SK-N-SH (cell line): ENCODE measurements at regions not wholly inside any gene's neighbourhood (a gene's known extent, or its start where the extent isn't known, plus 50 kb on each side); places are given as distances from the start of the nearest gene placed in this dataset.

Experiments
- CHD2 ChIP-seq: fragments of 150-350 bp; IDR thresholded peaks from 2 replicates; pipeline ENCODE4 v1.6.1; 2018; ENCODE audit warnings: low read length; ENCODE audit not compliant: partially characterized antibody
- CTCF ChIP-seq: fragments of 200-600 bp; sonication (generic); IDR thresholded peaks from 2 replicates; pipeline ENCODE4 v1.6.1; 2017; ENCODE audit warnings: antibody characterized with exemption, mild to moderate bottlenecking, moderate library complexity
- EZH2phosphoT487 ChIP-seq: fragments of 200-600 bp; sonication (generic); IDR thresholded peaks from 2 replicates; pipeline ENCODE4 v1.6.1; 2017; ENCODE audit warnings: low read depth, mixed run types, mild to moderate bottlenecking, antibody characterized with exemption, moderate library complexity, borderline replicate concordance
- RAD21 ChIP-seq: IDR thresholded peaks from 2 replicates; pipeline ENCODE4 v1.6.1; 2012; ENCODE audit warnings: mild to moderate bottlenecking, low read length
- RCOR1 ChIP-seq: fragments of 150-350 bp; IDR thresholded peaks from 2 replicates; pipeline ENCODE4 v1.6.1; 2017; ENCODE audit warnings: antibody characterized with exemption, low read length
- REST ChIP-seq: IDR thresholded peaks from 2 replicates; pipeline ENCODE4 v1.6.1; 2012; ENCODE audit warnings: mild to moderate bottlenecking, low read depth, low read length, moderate library complexity
- USF2 ChIP-seq: fragments of 150-350 bp; IDR thresholded peaks from 2 replicates; pipeline ENCODE4 v1.6.1; 2017; ENCODE audit warnings: antibody characterized with exemption, low read length, low read depth, borderline replicate concordance

GRCh38 chr17:54626146-54626703 lies 274.4 kb upstream of the TOM1L1 start:
- TF ChIP-seq CHD2: no peak
- TF ChIP-seq REST: no peak
- no peak for TF ChIP-seq CTCF
- TF ChIP-seq RAD21: no peak
- TF ChIP-seq EZH2phosphoT487: no peak
- no peak for TF ChIP-seq USF2
- no peak for TF ChIP-seq RCOR1
